C4-2B (cell line): ENCODE measurements at regions not wholly inside any gene's neighbourhood (a gene's known extent, or its start where the extent isn't known, plus 50 kb on each side); places are given as distances from the start of the nearest gene placed in this dataset.

Experiments used
- ZFX ChIP-seq: fragments of 450-650 bp; IDR thresholded peaks from 2 replicates; pipeline ENCODE4 v1.6.1; 2017
- TF ChIP-seq, protein P1 (sequence below): fragments of 450-650 bp; conservative IDR thresholded peaks from 2 replicates; pipeline ENCODE4 v1.5.1; 2017; ENCODE audit warnings: mild to moderate bottlenecking

GRCh38 chr10:128525444-128525843, 399.2 kb upstream of the MKI67 start:
- TF ChIP-seq, protein P1, sequence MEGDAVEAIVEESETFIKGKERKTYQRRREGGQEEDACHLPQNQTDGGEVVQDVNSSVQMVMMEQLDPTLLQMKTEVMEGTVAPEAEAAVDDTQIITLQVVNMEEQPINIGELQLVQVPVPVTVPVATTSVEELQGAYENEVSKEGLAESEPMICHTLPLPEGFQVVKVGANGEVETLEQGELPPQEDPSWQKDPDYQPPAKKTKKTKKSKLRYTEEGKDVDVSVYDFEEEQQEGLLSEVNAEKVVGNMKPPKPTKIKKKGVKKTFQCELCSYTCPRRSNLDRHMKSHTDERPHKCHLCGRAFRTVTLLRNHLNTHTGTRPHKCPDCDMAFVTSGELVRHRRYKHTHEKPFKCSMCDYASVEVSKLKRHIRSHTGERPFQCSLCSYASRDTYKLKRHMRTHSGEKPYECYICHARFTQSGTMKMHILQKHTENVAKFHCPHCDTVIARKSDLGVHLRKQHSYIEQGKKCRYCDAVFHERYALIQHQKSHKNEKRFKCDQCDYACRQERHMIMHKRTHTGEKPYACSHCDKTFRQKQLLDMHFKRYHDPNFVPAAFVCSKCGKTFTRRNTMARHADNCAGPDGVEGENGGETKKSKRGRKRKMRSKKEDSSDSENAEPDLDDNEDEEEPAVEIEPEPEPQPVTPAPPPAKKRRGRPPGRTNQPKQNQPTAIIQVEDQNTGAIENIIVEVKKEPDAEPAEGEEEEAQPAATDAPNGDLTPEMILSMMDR: no peak
- no peak for TF ChIP-seq ZFX
